HT1080 (cell line): ENCODE measurements at regions not wholly inside any gene's neighbourhood (a gene's known extent, or its start where the extent isn't known, plus 50 kb on each side); places are given as distances from the start of the nearest gene placed in this dataset.

Experiments used
- DNase-seq: peaks from one replicate; pipeline ENCODE4 v3.0.0-alpha.2; 2015; ENCODE audit warnings: low read depth

DNA sequence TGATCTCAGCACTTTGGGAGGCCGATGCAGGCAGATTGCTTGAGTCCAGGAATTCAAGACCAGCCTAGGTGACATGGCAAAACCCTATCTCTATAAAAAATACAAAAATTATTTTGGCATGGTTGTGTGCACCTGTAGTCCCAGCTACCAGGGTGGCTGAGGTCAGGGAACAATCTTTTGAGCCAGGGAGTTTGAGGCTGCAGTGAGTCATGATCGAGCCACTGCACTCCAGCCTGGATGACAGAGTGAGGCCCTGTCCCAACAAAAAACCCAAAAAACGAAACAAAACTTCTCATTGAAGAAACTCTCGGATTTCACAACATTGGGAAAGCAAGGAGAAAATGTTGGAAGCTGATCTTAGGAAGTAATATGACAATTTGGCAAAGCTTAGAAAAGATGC is 317.3 kb upstream of the MGAT5 start:
- DNase-seq, result no peak

DNA sequence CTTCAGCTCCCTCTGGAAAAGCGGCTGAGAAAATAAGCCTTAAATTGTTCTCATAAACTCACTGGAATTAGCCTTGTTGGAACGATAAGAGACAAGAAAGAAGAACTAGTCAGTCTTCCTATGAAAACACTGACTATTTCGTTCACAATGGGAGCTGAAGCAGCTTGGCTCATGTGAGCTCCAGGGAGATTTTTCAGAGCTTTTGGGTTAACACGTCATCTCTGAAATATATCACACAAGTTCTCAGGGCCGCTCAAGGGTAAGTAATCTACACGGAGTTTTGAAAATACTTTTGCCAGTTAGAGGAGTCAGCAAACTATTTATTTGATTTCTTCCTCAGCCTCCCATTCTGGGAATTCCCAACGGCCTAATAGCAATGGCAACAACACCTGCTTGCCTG is 316.2 kb upstream of the MGAT5 start:
- DNase-seq, result no peak

DNA sequence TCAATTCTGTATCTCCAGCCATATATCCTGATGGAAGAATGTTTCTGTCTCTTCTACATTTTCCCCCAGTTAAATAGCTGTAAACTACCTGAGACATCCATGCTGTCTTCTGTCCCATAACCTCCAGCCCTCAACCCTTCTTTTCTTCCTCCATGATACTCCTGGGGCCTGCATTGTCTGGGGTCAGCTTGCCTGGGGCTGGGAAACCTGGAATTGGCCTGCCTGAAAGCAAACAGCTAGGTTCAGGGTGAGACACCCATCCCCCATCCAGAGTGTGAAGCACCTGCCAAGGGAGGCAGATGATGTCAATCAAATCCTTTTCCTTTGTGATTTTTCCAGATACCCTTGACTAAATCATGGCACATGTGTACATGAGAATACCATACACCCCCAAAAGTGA is 313.7 kb upstream of the MGAT5 start:
- DNase-seq, result no peak

DNA sequence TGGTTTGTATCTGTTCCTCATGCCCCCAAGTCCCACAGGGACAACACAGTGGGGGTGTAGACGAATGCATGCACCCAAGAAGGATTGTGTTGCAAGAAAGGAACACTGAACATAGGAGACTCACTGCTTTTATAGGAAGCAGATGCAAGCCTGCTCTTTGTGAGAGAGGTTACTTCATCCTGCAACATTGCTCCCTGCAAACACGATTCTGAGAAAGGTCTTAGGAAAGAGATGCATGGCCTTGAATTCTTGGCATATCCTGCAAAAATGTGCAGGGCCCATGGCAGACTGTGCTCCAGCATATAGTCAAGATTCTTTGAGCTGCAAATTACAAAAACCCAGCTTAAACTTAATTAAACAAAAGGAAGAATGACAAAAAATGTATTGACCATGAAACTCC is 312.2 kb upstream of the MGAT5 start:
- DNase-seq, result no peak

DNA sequence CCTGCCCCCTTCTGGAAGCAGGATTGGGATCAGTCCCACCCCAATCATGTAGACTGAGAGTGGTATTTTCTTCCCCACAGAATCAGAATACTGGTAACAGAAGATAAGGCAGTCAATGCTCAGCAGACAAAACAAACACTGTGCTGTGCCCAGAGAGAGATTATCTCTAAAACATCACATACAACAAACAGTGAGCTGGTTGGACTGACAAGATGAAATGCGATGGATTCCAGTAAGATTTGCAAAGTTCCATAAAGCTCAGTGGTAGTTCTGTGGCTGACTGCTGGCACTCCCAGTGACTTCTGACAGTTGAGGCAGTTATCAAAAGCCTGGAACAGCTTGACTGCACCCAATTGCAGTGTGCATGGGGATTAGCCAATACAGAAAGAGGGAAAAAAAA is 311.5 kb upstream of the MGAT5 start:
- no peak for DNase-seq

DNA sequence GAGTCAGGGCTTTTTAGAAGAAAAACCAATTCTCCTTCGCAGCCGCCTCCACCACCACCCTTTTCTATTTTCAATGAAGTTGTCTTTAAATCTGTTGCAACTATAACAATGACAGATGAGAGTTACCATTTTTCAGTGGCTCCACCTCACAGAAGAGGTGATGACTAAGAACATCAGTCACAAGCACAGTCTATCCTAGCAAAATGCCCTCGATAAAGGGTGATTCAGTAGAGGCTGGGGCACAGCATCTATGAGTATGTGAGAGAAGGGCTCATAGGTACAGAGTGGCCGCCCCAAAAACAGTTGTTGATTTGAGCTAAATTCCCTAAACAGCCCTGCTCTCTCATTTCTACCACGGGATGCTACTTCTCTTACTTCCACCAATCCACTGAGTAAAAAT is 310.8 kb upstream of the MGAT5 start:
- no peak for DNase-seq

DNA sequence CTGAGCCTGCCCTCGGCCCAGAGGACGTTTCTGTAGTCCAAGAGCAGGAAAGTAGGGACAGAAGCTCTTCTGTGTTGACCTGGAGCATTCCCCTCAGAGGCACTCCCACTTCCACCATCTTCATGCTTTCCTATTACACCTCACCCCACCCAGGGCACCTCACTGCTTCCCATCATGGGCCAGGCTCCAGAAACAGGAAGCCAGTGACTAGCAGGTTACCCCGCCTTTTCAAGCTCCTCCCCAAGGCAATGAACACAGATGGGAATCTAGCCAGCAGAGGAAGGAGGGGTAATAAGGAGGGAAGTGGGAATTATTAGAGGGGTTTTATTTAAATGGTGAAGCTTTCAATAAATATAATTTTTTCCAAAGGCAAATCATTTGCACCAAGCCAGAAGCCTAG is 308.8 kb upstream of the MGAT5 start:
- no peak for DNase-seq

DNA sequence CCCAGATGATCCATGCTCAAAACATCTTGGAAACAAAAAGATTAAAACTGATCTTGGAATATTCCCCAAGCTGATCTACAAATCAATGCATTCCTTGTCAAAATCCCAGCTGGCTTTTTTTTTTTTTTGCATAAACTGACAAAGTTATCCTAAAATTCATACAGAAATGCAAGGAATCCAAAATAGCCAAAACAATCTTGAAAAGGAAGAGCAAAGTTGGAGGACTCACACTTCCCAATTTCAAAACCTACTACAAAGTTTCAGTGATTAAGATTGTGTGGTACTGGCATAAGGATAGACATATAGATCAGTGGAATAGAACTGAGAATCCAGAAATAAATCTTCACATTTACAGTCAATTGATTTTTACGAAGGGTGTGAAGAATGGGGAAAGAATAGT is 306.8 kb upstream of the MGAT5 start:
- DNase-seq, result no peak

DNA sequence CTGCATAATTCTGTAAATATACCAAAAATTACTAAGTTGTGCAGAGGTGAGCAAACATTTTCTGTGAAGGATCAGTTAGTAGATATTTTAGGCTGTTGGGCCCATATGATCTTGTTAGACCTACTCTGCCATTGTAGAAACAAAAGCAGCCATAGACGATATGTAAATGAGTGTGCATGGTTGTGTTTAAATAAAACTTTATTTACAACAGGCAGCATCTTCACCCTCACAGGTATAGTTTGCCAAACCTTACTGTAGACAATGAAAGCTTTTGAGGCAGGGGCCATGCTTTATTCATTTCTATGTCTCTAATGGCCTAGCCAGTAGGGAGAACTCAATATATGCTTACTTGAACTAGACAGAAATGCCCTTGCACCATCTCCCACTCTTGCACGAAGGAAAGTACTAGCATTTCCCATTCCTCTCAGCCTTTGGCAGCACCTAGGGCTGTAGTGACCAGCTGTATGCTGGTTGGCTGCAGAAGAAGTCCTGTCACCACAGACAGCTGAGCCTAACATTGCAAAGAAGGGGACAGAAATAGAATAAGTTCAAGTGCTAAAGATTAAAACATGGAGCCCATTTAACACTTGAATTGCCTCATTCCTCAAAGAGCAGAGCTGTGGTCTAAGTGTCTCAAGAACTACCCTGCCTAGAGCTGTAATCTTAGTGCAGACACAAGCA is 305.1 kb upstream of the MGAT5 start:
- DNase-seq, result no peak

DNA sequence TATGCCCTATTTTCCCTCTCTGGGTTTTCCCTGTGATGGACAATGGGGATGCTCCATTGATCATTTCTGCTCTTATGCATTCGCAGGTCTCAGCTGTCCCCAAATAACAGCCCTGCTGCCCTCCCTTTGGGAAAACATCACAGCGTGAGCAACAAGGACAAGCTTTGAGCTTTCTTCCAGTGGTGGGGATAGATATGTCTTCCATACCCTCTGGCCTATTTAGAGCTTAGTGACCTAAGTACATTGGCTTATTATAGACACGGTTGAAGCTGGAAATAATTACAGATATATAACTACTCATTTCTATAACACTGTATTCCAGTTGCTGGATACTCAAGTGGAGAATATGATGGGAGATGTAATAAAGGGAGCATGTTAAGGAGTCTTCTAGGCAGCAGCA is 304.3 kb upstream of the MGAT5 start:
- DNase-seq, result no peak

DNA sequence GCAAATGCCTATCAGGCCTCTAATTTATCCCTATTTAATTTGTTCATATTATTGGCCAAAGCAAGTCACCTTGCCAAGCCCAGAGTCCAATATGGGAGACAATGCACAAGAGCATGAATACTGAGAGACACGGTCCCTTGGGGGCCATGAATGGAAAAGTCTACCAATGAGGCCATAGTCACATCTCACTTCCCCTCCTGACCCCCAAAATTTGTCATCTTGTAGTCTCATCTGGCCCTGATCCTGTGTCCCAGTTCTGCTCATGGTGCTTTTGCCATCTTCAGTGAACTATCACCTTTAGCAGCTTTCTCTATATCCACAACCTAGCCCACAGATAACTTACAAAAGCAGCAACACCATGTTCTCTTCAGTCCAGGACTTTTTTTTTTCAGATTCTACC is 302.7 kb upstream of the MGAT5 start:
- no peak for DNase-seq

DNA sequence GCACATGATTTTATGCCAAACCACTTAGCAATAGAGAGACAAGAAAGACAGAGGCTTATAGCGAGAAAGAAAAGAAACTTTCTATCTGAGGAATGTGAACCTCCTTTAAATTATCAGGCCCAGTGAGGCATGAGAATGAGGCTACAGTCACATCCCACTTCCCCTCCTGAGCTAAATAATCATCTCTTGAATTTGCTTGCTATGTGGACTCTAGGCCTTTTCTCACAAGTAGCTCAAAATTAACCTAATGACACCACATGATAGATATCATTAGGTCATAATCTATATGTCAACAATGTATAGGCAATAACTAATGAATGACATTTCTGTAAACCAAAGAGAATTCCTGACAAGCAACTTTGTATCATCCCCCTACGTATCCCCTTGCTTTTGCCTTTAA is 301.5 kb upstream of the MGAT5 start:
- no peak for DNase-seq

DNA sequence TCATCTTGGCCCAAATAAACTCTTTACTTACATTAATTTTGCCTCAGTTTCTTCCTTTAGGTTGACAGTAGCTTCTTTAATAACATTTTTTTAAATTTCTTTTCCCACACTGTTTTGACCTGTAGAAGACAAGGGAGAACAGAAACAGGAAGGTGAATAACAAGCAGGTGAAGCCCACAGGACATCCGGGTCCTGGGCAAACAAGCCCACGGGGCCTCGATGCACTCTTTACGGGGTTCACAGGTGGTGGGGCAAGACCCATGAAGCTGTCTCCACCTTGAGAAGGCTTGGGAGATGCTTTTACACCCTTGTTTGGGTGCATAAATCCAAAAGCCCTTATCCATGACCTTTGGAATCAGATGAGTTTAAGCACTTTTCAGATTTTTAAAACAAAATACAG is 301.0 kb upstream of the MGAT5 start:
- no peak for DNase-seq

DNA sequence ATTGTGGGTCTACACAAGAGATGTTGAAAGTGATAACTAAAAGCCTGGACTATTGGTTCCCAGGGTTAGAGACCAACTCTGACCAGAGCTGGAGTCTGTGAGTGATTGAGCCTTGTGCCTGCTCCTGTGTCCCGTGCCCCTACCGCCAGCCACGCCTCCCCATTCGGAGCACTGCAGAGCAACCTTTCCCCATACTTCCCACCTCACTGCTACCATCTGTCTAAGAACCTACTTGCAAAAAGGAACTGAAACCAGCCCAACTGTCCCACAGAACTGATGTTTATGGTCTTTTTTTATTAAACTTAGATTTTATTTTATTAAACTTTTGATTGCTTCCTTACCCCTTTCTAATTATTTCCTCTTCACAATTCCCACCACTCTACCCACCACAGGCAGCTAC is 300.3 kb upstream of the MGAT5 start:
- DNase-seq, result no peak

DNA sequence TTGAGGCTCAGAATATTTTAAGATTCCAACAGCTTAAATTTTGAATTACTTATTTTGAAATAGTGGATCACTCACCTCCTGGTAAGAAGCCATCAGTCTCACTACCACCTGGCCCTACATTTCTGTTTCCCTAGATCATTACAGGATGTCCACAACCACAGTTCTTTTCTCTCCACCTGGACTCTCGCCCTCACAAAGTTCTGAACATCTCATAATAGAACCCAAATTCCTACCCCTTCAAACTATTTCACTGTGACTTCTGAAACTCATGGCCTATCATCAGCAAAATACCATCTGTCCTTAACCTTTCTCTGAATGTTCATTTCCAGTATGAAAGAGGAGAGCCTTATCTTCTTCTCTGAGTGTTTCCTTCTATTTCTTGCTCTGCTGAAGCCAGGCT is 299.2 kb upstream of the MGAT5 start:
- DNase-seq, result no peak

DNA sequence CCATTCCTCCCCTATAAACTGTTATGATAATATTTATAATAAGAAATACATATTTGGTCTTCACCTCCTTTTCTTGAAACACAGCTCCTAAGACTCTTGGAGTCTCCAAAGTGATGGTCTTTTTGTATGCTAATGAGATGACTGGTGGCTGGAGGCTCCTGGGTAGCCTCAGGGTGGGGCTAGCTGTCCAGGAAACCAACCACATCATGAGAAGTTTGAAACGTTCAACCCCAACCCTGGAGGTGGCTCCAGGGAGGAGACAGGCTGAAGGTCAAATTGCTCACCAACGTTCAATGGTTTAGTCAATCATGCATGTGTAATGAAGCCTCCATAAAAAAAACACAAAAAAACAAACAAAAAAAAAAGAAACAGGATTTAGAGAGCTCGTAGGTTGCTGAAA is 298.7 kb upstream of the MGAT5 start:
- DNase-seq, result no peak

DNA sequence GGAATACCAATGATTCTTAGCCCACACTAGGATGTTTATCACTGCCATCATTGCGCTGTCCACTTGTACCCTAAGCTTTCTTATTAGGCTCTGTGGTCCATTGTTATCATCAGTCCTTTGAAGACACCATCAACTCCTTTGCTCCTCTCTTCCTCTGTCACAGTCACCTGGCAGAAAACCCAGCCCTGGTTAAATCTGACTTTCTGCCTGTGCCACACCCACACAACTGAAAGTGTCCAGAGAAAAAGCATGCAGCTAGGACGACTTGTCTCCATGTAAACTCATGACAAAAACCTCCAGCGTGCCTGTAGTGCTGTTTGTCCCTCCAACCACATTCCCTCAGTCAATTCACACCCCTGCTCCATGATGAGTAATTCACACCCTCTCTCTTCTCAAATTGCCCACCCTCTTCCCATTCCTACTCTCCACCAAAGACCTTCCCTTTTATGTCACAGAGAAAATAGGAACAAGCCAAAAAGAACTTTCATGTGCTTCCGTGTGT is 297.4 kb upstream of the MGAT5 start:
- no peak for DNase-seq

DNA sequence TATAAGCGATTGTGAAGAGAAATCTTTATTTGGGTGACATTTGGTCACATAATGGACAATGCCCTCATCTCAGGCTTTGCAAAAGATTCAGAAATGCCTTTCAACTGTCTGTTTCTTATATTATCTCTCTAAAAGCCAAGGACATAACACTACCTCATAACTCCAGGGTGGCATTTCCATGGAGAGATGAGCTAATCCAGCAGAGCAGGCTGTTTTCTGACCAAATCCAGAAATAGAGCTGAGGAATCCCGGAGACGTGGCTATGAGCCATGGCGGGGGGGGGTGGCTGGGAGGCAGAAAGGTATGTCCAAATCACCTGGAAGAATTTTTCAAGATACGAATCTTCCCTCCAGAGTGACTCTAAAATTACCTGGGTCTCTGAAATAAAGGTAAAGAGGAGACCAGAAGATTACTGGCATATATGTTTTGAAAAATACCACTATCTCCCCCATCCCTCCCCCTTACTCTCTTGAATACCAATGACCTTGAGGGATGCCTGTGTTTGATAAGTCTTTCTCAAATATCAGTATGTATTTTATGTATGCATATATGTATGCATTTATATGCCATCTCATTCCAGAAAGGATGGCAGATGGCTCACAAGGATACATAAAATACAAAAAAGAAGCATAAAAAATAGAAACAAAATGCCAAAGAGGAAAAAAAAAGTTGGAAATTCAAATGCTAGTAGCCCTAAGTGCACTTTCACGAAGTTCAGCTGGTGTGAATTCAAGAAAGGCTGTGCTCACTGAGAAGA is 296.0 kb upstream of the MGAT5 start:
- no peak for DNase-seq

DNA sequence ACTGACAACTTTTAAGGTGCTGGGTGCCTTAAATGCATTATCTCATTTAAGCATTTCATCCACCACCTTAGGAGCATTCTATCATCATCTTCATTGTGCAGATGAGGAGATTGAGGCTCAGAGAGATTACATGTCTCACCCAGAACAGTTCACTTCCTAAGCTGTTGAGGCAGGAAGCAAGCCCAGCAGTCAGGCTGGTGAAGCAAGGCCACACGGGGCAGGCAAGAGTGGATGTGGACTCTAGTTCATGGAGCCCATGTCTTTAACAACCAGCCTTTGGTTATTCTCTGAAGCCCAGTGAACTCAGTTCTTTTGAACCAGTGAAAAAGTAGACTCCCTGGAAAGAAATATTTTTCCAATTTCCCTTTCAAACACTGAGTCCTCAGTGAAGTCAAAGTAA is 294.8 kb upstream of the MGAT5 start:
- DNase-seq, result no peak

DNA sequence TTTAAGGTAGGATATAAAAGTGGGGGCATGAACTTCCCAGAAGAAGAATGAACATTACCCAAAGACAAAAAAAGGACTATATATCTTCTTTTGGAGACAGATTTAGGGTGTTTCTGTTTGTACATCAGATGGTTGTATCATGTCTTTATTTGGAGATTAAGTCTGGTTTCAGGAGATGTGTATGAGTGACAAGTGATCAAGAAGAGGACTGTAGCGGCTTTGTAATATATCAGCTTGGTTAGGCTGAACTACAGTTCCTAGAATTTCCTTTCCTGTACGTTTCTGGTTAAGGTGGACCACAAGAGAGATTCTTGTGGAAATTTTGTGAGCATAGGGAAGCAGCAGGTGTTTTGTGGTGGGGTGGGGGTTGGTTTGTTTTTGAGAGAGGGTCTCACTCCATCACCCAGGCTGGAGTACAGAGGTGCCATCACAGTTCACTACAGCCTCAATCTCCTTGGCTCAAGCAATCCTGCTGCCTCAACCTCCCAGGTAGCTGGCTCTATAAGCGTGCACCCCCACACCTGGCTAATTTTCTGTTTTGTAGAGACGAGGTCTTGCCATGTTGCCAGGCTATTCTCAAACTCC is 287.1 kb upstream of the MGAT5 start:
- DNase-seq, result no peak

DNA sequence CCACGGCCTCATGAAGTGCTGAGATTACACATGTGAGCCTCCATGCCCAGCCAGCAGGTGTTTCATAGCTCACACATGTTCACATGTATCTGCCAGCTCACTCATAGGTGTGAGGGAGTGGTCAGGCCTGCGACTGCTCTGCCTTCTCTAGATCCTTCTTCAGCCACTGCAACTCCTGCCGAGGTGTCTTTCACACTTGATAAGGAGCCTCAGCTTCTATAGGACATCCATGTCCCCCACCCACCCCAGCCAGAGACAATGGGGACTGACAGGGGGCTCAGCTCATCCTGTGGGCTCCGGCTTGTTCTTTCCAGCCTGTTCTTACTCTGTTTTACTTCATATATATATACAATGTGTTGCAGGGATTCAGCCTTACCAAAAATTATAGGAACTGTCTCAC is 286.5 kb upstream of the MGAT5 start:
- DNase-seq, result no peak

DNA sequence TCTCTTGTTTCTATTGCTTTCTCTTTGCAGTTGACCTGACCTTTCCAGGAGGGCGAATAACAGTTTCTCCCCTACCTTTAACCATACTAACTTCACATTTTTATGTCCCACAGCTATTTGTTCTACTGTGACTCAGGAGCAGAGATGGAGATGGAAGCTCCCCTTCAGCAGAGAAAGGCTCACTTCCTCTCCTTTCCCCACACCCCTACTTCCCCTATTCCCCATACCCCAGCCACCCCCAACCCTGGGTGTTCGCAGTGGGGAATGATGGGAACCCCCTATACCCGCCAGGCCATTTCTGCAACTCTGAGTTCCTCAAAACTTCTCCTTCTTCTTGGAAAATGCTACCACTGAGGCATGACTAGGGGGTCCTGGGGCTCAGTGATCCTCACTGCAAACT is 285.4 kb upstream of the MGAT5 start:
- no peak for DNase-seq

DNA sequence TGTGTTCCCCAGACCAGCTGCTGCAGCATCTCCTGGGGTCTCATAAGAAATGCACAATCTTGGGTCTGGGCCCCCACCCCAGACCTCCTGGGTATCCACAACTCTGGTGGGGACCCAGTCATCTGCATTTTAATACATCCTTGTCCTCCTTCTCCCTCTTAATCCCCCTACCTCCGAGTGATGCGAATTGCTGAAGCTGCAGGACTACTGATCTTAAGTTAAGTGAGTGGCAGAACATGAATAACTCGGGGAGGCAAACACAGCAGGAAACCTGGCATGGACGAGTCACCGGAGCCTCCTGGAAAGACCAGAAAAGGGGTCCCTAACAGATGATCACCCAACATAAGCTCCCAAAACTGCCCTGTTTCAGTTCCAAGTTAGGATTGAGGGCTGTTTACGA is 283.2 kb upstream of the MGAT5 start:
- no peak for DNase-seq
